ENCODE measurements at regions not wholly inside any gene's neighbourhood (a gene's known extent, or its start where the extent isn't known, plus 50 kb on each side); places are given as distances from the start of the nearest gene placed in this dataset.

- no peak for DNase-seq (ENCODE audit: low read depth in 3 of 3)
Observed at GRCh38 chr4:56208103-56208502, 179.2 kb downstream of the AASDH start.

DNA sequence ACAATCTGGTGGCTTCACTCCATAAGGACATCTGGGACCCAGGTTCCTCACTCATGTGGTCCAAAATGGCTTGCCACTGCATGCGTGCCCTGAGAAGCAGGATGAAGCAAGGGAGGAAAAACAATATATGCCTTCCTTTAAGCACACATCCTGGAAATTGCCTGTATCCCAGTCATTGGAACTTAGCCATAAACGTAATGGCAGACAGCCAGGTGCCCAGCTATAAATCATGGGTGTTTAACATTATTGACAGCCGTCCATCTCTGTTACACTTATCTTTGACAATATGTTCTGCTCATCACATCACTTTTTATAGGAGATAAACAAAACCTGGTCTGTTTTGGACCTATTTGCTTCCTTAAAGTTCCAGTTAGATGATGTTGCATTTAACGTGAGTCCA, 181.0 kb downstream of the AASDH start:
- DNase-seq (ENCODE audit: low read depth in 3 of 3) = no peak

DNA sequence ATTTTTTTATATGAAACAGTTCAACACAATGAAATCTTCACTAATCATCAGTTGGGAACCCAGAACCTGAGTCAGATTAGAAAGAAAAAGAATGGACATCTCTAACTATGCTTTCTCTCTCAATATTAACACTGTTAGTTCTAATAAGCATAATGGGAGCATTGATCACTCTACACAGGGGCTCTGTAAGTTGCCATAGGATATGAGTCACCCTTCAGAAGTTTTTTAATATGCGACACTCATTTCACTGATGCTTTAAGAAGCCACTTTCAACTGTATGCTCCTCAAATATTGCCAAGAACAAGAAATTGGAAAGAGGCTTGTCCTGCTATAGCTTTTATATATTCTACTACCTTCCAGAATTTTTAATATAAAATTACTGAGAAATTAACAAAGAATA, 187.0 kb downstream of the AASDH start:
- DNase-seq (ENCODE audit: low read depth in 3 of 3) = no peak

GRCh38 chr4:56198265-56198664, 189.0 kb downstream of the AASDH start:
- DNase-seq (ENCODE audit: low read depth in 3 of 3) = no peak

DNA sequence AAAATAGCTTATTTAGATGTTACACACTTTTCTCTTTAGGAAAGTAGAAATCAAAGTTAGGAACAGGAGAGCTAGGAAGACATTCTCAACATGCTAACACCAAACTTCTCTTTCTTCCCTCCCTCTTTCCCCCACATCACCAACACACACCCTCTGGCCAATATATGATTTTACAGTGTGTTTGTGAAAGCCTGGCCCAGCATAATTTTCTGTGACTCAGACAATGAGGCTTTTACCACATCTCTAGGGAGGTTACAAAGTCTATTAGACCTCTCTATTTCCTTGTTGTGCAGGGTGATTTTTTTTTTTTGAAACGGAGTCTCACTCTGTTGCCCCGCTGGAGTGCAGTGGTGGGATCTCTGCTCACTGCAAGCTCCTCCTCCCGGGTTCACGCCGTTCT, 189.9 kb downstream of the AASDH start:
- no peak for DNase-seq (ENCODE audit: low read depth in 3 of 3)

DNA sequence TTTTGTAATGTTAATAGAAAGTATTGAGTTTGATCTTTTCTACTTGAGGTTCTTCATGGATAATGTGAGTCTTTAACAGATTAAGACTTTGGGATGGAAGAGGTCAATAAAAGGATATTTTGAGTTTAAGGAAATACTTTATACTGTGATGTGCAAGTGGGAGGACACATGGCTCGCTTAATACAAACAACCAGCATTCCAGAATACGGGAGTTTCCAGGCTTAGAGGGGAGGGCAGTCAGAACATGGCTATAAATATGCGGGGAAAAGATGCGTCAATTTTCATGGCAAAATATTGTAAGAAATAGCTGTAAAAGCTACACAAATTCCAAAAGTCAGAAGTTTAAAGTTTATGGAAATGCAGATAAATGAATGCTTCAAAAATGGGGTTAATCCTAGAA, 192.3 kb downstream of the AASDH start:
- DNase-seq (ENCODE audit: low read depth in 3 of 3) = no peak

DNA sequence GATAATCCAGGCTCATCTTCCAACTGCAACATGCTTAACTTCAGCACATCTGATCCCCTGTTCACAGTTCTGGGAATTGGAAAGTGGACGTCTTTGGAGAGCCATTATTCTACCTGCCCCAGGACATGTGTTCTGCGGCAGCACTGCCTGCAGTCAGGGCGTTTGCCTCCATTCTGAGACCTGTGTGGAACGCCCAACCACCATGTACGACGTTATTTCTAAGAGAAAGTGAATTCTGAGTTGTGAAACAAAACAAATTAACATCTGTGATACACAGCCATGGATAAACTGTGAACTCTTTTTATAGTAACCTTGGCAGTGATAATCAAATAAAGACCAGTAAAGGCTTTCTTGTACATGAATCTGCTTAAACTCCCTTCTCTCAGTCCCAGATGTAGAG, 195.8 kb downstream of the AASDH start:
- DNase-seq (ENCODE audit: low read depth in 3 of 3) = no peak

DNA sequence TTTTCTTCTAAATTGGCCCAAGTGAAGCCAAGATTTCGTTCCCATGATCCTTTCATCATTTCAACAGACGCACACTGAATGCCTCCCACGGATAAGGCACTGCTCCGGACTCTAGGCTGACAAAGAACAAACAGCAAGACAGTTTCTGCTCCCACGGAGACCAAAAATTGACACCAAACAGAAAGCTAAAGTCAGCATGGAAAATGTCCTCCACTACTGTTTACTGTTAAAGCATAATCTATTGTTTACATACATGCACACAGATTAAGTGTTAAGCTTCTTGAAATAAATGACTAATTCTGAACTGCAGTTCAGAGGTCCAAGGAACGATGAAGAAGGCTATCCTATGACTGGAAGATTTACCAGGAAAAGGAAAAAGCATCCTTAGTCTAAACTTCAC, 199.6 kb downstream of the AASDH start:
- no peak for DNase-seq (ENCODE audit: low read depth in 3 of 3)

GRCh38 chr4:56186808-56187523, 200.3 kb downstream of the AASDH start:
- no peak for DNase-seq (ENCODE audit: low read depth in 3 of 3)

GRCh38 chr4:56185901-56186300, 201.4 kb downstream of the AASDH start:
- DNase-seq (ENCODE audit: low read depth in 3 of 3) = no peak

DNA sequence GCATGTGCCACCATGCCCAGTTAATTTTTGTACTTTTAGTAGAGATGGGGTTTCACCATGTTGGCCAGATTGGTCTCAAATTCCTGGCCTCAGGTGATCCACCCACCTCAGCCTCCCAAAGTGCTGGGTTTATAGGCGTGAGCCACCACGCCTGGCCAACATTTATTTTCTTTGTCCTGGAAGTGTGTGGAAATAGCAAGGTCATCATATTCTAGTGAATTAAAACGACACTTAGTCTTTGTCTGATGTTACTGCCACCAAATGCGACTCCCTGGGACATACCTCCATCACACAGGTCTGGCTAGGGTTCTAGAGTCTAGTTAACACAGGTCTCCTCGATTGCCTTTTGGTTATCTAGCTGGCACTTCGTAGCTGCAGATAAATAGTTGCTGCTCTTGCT, 203.1 kb downstream of the AASDH start:
- no peak for DNase-seq (ENCODE audit: low read depth in 3 of 3)

DNA sequence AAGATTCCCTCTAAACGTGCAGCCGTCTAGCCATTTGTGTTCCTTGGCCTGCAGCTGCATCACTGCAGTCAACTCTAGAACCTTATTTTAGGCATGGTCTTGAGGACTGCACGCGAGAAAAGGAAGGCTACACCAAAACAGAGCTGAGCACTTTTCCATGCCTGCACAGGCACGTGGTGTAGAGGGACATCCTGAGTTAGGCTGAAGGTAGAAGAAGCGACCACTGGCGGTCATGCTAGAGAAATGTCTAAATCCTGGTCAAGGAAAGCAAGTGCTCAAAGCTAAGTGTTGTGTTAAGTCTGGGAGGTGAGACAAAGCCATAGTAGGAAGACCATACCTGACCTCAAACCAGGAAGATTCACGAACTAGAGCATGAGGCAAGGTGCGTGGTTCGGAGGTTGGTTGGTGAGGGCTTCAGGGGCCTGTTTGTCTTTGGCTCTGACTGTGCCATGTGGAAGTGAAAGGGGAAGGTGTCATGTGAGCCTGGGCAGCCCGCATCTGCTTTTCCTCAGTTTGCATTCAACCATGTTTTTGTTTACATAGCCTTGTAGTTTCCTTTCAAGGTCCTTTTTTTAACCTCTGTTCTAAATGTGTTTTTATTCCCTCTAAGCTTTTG, 203.8 kb downstream of the AASDH start:
- DNase-seq (ENCODE audit: low read depth in 3 of 3) = no peak

GRCh38 chr4:56182356-56182755, 204.9 kb downstream of the AASDH start:
- DNase-seq (ENCODE audit: low read depth in 3 of 3) = no peak

GRCh38 chr4:56181140-56181953, 205.9 kb downstream of the AASDH start:
- DNase-seq (ENCODE audit: low read depth in 3 of 3) = peak in 1 of 3 donors; percentile 25

- DNase-seq (ENCODE audit: low read depth in 3 of 3) = no peak
Observed at GRCh38 chr4:56169061-56169460, 218.2 kb downstream of the AASDH start.

GRCh38 chr4:56164907-56165306, 216.2 kb downstream of the CEP135 start:
- no peak for DNase-seq (ENCODE audit: low read depth in 3 of 3)

GRCh38 chr4:56160636-56161035, 211.9 kb downstream of the CEP135 start:
- DNase-seq (ENCODE audit: low read depth in 3 of 3) = no peak

GRCh38 chr4:56158483-56158882, 209.7 kb downstream of the CEP135 start:
- DNase-seq (ENCODE audit: low read depth in 3 of 3) = peak in 2 of 3 donors; percentile 12 to 27

DNA sequence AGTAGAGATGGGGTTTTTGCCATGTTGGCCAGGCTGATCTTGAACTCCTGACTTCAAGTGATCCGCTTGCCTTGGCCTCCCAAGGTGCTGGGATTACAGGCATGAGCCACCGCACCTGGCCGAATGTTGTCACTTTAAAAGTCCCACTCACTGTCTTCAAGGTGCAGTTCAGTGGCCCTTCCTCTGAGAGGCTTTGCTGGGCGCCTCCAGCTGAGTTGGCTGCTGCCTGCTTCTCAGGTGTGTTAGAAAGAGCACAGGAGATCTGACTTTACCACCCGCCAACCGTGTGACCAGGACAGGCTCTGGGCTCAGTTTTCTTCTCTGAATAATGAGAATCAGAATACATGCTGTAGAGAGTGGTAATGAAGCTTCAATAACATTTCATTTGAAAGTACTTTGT, 207.4 kb downstream of the CEP135 start:
- DNase-seq (ENCODE audit: low read depth in 3 of 3) = no peak

GRCh38 chr4:56155432-56155831, 206.7 kb downstream of the CEP135 start:
- DNase-seq (ENCODE audit: low read depth in 3 of 3) = no peak

DNA sequence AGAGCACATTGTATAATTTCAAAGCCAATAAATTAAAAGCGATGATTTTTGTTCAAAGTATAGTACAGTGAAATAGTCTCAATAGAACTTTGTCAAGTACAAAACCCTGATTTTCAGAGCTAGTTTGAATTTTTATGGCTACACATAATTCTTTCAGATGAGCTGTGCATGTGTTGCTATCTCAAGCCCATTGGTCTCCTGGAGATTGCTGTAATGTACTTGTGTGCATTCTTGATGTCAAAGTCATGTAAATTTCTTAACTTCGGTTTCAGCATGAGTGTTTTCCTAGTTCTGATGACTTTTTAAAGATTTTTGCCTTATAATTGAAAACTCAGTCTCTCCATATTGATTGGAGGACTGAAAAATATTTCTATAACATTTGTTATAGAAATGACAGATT, 200.8 kb downstream of the CEP135 start:
- no peak for DNase-seq (ENCODE audit: low read depth in 3 of 3)

GRCh38 chr4:56148428-56148827, 199.7 kb downstream of the CEP135 start:
- no peak for DNase-seq (ENCODE audit: low read depth in 3 of 3)

- DNase-seq (ENCODE audit: low read depth in 3 of 3) = no peak
Observed at GRCh38 chr4:56147371-56147770, 198.6 kb downstream of the CEP135 start.

Measured in stimulated activated CD4-positive, alpha-beta T cell treated with anti-CD3 and anti-CD28 coated beads, TNF-alpha, amount 100 ng/mL, for 48 hours (primary cell).